GM18520 (cell line): ENCODE measurements at regions not wholly inside any gene's neighbourhood (a gene's known extent, or its start where the extent isn't known, plus 50 kb on each side); places are given as distances from the start of the nearest gene placed in this dataset.

Experiments used
- ATAC-seq: cut with Tn5 transposase; IDR thresholded peaks from one replicate; pipeline ENCODE4 v1.9.1; 2021; ENCODE audit not compliant: unreplicated experiment

DNA sequence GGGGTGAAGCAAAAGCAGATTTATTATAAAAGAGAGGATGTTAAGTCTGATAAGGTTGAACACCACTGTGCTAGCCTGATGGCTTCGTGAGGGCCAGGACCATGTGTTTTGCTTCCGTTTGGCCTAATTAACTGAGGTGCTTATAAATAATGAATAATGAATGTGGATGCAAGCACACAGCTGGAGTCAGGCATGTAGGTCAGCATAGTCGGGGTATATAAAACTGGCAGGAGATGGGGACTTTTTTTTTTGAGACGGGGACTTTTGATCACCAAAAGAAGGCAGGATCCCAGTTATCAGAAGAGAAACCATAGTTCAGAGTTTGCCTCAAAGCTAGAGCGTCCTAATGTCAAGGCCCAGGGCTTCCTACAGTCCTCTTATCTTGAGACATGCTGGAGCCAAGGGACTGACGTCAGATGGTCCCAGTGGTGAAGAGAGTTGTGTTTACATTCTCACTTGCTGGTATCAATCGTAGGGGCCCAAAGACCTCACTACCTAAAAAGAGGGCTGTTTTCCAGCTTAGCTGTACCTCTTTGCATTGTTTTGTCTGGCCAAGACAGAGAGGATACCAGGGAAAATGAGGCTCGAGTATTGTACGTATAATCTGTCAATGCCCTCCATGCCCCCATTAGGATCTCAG is 50.4 kb downstream of the RTL9 start:
- ATAC-seq: no peak

DNA sequence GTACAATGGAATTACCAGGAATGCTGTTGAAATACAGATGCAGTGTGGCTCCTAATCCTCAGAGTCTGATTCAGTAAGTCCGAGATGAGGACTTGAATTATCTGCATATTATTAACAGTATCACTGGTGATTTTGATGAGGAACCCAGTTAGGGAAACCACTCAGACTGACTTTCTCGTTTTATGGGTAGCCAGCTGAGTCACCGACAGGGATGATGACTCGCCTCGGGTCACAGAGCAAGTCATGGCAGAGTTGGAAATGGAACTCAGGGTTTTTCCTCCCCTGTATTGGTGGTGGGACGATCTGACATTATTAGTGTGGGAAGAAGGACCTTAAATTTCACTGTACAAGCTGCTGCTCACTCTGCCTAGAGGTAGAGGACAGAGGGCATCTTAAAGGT is 51.3 kb downstream of the RTL9 start:
- no peak for ATAC-seq

DNA sequence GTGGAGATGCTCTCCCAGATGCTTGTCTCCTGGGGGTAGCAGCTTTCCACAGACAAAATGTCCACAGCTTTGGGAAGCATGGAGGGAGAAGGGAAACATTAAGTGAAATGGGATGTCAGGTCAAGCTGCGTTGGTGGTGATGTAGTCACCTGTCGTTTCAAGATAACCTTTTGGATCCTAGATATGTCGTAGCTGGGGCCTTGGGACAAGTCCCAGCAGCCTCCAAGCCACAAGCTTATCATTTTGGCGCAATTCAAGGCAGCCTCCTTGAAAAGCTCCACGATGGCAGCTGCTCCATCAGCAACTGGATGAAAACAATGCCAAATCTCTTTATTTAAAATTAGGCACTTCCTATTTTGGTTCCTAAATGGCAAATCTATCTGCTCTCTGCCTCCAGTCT is 52.0 kb downstream of the RTL9 start:
- no peak for ATAC-seq

DNA sequence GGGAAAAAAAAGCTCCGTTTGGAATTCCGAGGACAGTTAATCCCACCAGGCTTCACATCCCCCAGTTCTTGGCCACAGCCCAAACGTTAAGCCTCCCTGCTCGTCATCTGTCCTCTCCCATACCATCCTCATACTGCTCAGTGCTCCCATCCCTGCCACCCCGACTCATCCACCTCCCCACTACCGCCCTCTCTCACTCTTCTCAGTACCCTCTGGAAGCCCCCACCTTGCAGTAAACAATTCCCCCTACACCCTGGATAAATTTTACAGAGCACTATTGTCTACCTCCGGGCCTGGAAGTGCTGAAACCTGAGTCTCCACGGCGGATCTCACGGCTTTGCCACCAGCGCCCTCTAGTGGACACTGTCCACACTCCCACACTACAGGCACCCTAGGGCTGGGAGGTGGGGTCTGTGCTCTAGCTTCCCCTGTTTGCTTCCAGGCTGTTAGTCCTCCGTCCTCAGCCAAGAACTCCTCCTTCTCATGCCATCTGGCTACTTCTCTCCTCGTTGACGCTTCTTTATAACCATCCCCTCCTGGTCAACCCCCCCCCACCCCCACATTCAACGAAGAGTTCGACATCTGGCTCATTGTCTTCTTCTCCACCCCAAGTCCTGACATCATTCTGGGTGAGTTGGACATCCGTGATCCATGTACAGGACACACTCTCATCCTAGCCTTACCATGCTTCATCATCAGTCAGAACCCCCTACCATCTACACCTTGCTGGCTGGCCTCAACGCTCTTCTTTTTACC is 54.5 kb downstream of the RTL9 start:
- ATAC-seq: peak; percentile 48

DNA sequence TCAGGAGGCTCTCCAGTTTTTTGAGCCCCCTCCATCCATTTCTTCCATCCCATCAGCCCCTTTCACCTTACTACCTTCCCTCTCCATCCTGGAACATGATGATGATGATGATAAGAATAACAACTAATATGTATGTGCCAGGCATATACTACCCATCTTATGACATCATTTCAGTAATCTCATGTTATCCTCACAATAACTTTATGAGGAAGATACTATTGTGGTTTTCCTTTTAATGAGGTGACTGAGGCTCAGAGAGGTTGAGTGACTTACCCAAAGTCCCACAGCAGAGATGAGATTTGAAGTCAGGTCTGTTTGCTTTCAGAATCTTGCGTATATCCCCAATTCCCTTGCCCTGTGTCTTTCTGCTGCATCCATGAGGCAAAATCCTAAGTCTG is 55.1 kb downstream of the RTL9 start:
- no peak for ATAC-seq

DNA sequence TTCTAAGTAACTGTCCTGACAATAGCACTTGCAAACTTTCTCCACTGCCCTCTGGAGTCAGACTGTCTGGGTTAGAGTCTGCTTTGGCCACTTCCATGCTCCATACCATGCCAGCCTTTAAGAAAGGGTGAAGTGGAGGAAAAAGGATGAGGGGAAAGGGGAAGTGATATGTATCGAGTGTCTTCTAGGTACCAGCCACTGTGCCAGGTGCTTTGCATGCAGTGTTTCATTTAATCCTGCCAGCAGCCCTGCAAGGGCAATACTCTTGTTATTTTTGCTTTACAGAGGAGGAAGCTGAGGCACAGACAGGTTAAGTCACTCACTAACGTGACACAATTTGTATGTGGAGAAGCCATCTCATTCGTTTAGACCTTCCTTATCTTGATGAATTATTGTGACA is 55.6 kb downstream of the RTL9 start:
- peak; percentile 17 for ATAC-seq

DNA sequence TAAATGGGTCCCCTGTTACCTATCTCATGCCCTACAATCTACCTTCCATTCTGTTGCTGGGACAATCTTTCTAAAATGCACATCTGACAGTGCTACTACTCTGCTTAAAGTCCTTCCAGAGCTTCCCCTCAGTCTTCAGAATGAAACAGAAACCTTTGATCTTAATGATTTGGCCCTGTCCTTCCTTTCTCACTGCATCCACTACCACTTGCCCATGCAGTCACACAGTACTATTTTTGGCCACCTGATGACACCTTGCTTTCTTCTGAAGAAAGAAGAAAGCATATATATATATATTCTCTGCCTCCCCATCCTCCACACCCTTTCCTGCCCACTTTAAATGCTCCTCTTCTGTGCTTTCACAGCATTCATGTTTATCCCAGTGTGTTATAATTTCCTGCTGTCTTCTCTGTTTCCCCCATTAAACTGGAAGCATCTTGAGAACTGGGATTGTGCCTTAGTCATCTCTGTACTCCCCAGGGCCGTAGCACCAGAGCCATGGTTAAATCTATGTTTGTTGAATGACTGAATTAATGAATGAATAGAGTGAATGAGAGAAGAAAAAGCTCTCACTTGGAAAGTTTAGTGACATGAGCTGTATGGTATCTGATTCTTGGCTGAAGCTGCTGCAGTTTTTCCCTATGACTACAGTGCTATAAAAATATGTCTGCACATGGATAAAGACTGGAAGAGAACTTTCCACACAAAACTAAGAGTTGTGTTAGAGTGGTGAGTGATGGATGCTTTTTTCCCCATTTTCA is 56.2 kb downstream of the RTL9 start:
- peak; percentile 65 for ATAC-seq

DNA sequence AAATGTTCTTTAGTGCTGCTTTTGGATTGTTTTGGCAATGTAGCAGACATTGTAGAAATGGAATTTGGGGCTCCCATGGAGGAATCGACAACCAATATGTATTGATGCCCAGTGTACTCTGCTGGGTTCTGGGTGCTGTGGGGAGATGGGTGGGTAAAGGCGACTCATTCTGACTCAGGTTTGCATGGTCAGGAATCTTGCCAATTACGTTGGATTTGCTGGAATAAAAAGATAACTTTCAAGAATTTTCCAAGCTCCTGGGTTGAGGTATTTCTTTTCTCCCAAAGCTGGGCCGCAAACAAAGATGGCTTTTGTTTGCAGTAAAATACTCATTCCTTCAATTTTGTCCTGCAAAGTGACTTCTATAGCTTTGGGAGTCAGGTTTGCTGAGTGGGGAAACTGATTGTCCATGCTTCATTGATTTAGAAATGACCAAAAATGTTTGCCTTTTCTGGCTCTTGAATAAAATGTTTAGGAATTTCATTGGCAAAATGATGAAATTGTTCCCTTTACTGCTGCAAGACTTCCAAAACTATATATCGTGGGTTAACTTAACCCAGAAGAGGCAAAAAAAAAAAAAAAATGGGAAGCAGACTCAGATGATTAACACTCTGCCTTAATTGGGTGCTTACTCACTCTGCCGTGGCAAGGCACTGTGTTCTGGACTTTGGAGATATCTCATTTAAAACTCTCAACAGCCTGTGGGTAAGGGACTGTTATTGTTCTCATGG is 57.0 kb downstream of the RTL9 start:
- no peak for ATAC-seq

DNA sequence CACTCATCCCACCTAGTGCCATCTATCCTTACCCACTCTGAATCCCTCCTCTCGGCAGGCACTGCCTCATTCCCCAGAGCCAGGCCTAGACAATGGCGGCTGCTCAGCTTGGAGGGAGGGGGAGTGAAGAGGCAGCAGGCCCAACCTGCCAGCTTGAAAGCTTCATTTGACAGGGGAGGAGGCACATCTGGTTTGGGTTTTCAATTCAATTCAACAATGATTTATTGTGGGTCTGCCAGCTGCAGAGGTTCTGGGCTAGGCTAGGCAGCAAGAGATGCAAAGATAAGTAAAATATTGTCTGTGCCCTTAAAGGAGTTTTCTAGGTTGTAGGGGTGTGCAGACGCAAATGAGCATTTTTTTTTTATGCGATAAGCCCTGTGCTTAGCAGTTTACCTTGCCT is 58.5 kb downstream of the RTL9 start:
- no peak for ATAC-seq

DNA sequence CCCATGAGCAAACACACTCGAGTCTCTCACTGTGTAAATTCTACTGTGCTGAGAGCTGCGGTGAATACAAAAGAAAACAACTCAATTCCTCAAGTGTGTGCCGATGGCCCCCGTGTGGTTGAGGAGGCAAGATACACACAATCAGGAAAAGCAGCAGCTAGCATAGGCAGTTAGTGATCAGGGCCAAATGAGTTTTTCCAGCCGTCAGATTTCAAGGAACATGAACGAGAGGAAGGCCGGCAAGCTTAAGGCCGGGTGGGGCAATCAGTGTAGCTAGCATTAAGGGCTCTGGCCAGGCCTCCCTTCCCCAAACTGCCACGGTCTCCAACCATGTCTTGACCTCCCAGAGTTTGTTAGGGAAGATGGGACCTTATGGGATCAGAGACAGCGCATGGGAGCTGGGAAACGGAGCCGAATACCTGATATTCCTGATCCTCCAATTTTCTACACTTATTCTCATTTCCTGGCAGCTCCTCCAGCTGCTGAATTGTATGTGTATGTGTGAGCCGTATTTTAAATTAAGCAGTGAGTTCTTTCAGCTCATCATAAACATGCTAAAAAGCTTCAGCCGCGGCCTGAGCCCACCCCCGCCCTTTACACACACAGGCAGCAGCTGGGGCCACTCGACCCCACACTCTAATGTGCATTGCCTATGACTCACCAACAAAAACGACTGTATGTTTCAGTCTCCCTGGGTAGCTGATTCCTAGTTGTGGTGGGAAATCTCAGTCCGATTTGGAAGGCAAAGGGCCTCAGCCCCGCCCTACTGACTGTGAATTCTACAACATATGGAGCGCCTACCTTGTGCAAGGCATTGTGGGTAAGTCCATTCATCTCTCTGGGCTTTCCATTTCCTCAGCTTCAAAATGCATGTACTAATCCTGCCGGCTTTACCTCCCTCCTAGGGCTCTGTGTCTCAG is 59.9 kb downstream of the RTL9 start:
- ATAC-seq: no peak

DNA sequence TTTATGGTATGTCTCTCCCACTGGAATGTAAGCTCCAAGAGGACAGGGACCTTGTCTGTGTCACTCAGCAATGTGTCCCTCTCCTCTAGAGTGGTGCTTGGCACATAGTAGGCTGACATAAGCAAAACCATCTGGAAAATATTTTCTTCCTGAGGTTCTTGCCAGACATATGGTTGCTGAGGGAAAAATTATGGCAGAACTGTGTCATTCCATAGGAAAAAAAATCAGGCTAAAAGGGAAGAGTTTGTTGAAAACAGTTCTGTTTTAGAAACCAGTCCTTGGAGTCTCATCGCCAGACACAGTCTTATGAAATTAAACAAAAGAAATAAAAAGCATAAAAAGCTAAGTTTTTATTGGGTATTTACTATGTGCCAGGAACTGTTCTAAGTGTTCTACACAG is 60.9 kb downstream of the RTL9 start:
- no peak for ATAC-seq

DNA sequence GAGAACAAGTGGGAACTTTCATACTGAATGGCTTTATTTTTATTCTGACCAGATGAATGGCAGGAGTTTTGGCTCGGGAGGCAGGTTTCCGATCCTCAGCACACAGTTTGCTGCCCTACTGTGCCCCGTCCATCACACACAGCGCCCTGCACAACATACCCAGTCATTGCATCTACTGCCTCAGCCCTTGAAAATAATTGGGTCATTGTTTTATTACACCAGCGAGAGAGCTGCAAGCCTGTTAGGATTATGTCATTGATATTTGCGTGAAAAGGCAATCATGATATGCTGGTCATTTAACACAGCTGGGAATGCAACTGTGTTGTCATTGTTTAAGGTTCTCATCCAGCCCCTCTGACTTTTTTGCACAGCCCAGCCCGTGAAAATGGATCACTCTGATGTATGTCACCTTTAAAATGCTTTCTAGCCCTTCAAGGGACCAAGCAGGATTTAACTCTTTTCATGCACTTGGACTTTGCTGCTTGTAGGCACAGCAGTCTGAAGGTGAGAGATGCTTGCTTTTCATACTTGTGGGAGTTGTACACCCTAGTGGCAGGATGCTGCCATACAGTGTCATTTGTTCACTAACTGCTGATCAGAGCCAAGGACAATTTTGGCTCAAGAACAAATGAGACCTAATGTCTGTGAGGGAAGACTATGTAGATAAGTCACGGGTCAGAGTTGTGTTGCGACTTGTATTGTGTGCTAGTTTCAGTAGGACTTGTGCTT is 62.3 kb downstream of the RTL9 start:
- ATAC-seq: no peak

DNA sequence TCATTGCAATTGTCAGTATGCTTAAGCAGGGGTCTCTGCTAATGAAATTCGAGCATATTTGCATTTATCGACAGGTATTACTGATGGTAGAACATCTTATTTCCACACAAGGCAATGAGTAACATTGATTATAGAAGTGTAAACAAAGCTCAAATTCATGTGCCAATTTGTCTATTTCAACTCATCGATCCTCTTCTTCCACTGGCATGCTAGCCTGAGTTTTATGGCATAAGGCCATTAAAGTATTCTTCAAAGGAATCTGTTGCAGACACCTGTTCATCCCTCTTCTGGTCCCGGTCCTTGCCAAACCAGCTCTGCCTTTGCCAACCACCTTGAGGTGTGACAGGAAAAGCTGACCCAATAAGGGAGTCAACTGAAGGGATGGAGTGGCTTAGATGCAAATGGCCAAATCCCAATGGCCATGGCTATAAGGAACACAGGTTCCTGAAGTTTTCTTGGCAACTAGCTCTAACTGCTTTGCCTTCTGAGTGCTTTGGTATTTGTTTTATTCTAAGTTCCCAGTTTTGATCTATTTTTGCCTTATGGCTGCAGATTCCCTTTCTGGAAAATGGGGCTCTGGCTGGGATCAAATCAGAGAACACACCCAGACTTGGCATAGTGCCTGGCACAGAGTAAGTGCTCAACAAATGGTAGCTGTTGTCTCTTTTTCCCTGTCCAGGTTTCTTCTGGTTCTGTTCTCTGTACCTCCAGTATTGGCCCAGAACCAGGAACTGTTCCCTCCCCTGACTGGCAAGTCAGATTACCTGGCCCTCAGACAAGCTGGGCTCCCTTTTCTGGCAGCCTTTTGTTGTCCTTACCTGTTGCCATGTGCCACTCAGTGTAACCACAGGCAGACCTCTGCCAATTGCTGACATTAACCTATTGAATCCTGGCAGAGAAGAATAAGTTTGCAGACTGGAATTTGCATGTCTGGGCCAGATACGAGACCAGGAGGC is 63.1 kb downstream of the RTL9 start:
- no peak for ATAC-seq

DNA sequence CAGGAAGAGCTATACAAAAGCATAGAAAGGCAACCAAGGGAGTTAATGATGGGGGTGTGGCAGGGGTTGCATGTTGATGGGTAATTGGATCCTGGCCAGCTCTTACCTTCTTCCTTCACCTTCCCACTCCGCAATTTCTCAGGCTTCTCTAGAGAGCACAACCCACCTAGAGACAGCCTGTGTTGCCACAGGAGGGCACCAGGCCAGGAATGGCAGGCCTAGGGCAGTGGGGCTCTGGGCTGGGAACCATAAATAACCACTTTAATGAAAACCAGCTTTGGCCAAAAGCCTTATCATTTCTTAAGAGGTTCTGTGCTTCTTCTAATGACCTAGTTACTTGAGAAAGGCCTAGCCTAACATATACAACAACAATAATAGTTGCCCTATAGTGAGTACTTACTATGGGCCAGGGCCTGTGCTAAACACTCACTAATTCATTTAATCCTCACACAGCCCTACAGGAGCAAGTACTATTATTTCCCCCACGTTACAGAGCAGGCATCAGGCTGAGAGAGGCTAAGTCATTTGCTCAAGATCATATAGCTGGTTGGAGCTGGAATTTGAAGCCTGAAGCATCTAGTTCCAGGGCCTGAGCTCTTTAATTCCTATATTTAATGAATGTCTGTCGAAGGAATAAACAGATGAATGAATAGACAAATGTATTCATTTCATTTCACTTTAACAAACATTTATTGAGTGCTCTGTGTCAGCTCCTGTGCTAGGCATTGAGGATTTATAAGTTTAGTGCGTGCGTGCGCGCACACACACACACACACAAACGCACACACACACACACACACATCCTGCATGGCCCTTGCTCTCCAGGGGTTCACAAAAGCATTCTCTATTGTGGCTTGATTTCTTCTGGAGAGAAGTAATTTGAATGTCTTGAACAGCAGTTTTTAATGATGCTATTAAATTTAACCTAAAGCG is 66.8 kb downstream of the RTL9 start:
- ATAC-seq: no peak

DNA sequence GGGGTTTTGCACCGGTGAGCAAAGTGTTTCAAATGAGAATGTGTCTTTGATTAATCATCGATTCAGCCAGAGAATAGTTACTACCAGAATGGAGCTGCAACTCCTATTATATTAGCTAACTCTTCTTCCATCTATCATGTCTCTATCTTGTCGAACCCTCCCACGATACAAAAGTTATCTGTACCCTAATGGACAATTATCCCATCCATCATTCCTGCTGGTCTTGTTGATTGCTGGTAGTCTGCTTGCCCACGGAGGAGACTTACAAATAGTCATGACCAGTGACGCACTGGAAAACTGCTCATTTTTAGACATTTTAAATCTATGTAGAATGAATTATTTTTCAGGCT is 67.5 kb downstream of the RTL9 start:
- ATAC-seq: no peak

DNA sequence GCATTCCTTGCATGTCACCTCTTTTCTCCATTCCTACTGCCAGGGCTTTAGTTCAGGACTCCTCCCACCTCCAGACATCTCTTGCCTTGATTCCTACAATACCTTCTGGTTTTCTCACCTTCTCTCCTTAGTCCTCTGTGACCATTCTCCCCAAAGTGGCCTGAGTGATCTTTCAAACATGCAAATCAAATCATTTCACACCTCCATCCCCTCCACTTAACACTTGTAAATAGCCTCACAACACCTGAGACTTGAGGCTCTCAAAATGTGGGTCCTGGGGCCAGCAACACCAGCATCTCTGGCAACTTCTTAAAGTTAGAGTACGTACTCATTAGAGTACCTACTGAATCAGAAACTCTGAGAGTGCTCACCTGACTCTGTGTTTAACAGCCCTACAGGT is 68.4 kb downstream of the RTL9 start:
- no peak for ATAC-seq

DNA sequence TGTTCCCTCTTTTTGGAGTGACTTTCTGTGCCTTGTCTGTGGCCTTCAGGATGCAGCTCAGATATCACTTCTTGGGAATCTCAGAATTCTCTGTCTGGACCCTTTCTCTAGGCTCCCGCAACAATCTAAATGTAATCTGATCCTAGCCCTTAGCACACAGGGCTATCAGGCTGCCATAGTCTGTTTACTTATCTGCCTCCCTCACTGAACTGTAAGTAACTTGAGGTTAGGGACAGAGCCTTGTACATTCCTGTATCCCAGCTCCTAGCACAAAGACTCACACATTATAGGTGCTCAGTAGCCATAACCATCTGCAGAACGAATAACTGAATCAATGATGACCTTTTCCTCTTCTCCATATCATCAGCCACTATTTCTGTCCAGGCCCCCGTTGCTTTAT is 69.5 kb downstream of the RTL9 start:
- no peak for ATAC-seq
